SK-N-SH treated with all-trans-retinoic acid at 6 μM for 48 hours (cell line): ENCODE measurements at regions not wholly inside any gene's neighbourhood (a gene's known extent, or its start where the extent isn't known, plus 50 kb on each side); places are given as distances from the start of the nearest gene placed in this dataset.
A peak's percentile ranks its signal among the peaks of the same experiment; 100 is the strongest.

Source experiments
- ATAC-seq: fragments of 200-7000 bp; cut with Tn5 transposase; 3 replicates; pipeline ENCODE4 v1.9.1; 2020; ENCODE audit warnings: mild to moderate bottlenecking, moderate library complexity
- ARNTL ChIP-seq: fragments of 450-650 bp; formaldehyde crosslinking; IDR thresholded peaks from 2 replicates; pipeline ENCODE4 v1.5.0; 2020; ENCODE audit warnings: low read depth, mild to moderate bottlenecking, moderate library complexity, borderline replicate concordance
- BACH2 ChIP-seq: fragments of 250-450 bp; sonication (Bioruptor Pico); IDR thresholded peaks from 2 replicates; pipeline ENCODE4 v1.9.0; 2021; ENCODE audit warnings: mild to moderate bottlenecking, borderline replicate concordance
- CSDC2 ChIP-seq: fragments of 250-450 bp; sonication (Bioruptor Pico); IDR thresholded peaks from 2 replicates; pipeline ENCODE4 v1.5.0; 2020; ENCODE audit warnings: mild to moderate bottlenecking, moderate library complexity
- ESRRG ChIP-seq: fragments of 250-450 bp; sonication (Bioruptor Pico); IDR thresholded peaks from 2 replicates; pipeline ENCODE4 v1.6.1; 2021; ENCODE audit warnings: mild to moderate bottlenecking
- GLIS3 ChIP-seq: fragments of 250-450 bp; sonication (Bioruptor Pico); IDR thresholded peaks from 2 replicates; pipeline ENCODE4 v1.5.0; 2020; ENCODE audit warnings: mild to moderate bottlenecking, moderate library complexity
- ISL1 ChIP-seq: fragments of 250-450 bp; sonication (Bioruptor Pico); IDR thresholded peaks from 2 replicates; pipeline ENCODE4 v2.1.2; 2022; ENCODE audit warnings: mild to moderate bottlenecking, moderate library complexity
- OSR1 ChIP-seq: fragments of 250-450 bp; sonication (Bioruptor Pico); IDR thresholded peaks from 2 replicates; pipeline ENCODE4 v1.8.0; 2022; ENCODE audit warnings: moderate library complexity, mild to moderate bottlenecking, inconsistent platforms
- PATZ1 ChIP-seq: fragments of 250-450 bp; sonication (Bioruptor Pico); IDR thresholded peaks from 2 replicates; pipeline ENCODE4 v1.8.0; 2020; ENCODE audit warnings: mild to moderate bottlenecking, moderate library complexity, borderline replicate concordance
- PPARA ChIP-seq: fragments of 250-450 bp; sonication (Bioruptor Pico); IDR thresholded peaks from 2 replicates; pipeline ENCODE4 v1.5.0; 2020; ENCODE audit warnings: mild to moderate bottlenecking, borderline replicate concordance
- RARB ChIP-seq: fragments of 250-450 bp; sonication (Bioruptor Pico); IDR thresholded peaks from 2 replicates; pipeline ENCODE4 v1.8.0; 2021; ENCODE audit warnings: mild to moderate bottlenecking, moderate library complexity
- SNAI2 ChIP-seq: fragments of 250-450 bp; sonication (Bioruptor Pico); IDR thresholded peaks from 2 replicates; pipeline ENCODE4 v1.5.0; 2020; ENCODE audit warnings: mild to moderate bottlenecking, moderate library complexity
- TCF4 ChIP-seq: fragments of 250-450 bp; sonication (Bioruptor Pico); IDR thresholded peaks from 2 replicates; pipeline ENCODE4 v1.8.0; 2021; ENCODE audit warnings: mild to moderate bottlenecking, moderate library complexity, borderline replicate concordance
- TOX ChIP-seq: fragments of 250-450 bp; sonication (Bioruptor Pico); IDR thresholded peaks from 2 replicates; pipeline ENCODE4 v1.8.0; 2021; ENCODE audit warnings: mild to moderate bottlenecking, moderate library complexity, borderline replicate concordance
- ZC3H10 ChIP-seq: fragments of 250-450 bp; sonication (Bioruptor Pico); IDR thresholded peaks from 2 replicates; pipeline ENCODE4 v1.5.1; 2021; ENCODE audit warnings: mild to moderate bottlenecking, moderate library complexity
- ZFP3 ChIP-seq: fragments of 250-450 bp; sonication (Bioruptor Pico); IDR thresholded peaks from 2 replicates; pipeline ENCODE4 v1.5.0; 2020; ENCODE audit warnings: mild to moderate bottlenecking, moderate library complexity
- ZFP30 ChIP-seq: fragments of 450-650 bp; formaldehyde crosslinking; IDR thresholded peaks from 2 replicates; pipeline ENCODE4 v1.5.0; 2022; ENCODE audit warnings: mild to moderate bottlenecking, moderate library complexity
- ZNF565 ChIP-seq: fragments of 450-650 bp; formaldehyde crosslinking; conservative IDR thresholded peaks from 2 replicates; pipeline ENCODE4 v1.5.0; 2020; ENCODE audit warnings: low read depth, mild to moderate bottlenecking, moderate library complexity
- ZNF70 ChIP-seq: fragments of 450-650 bp; formaldehyde crosslinking; IDR thresholded peaks from 2 replicates; pipeline ENCODE4 v1.5.0; 2020; ENCODE audit warnings: mild to moderate bottlenecking, moderate library complexity
- ZNF8 ChIP-seq: fragments of 450-650 bp; formaldehyde crosslinking; IDR thresholded peaks from 2 replicates; pipeline ENCODE4 v1.5.0; 2020; ENCODE audit warnings: mild to moderate bottlenecking, moderate library complexity
- TF ChIP-seq, protein P1 (sequence below): fragments of 250-450 bp; sonication (Bioruptor Pico); IDR thresholded peaks from 2 replicates; pipeline ENCODE4 v1.5.0; 2020; ENCODE audit warnings: mild to moderate bottlenecking, moderate library complexity
- TF ChIP-seq, protein P2 (sequence below): fragments of 250-450 bp; sonication (Bioruptor Pico); IDR thresholded peaks from 2 replicates; pipeline ENCODE4 v1.5.1; 2020; ENCODE audit warnings: low read depth, mild to moderate bottlenecking, moderate library complexity
- TF ChIP-seq, protein P3 (sequence below): fragments of 250-450 bp; sonication (Bioruptor Pico); IDR thresholded peaks from 2 replicates; pipeline ENCODE4 v1.5.1; 2021; ENCODE audit warnings: mild to moderate bottlenecking, moderate library complexity
- TF ChIP-seq, protein P4 (sequence below): fragments of 250-450 bp; sonication (Bioruptor Pico); IDR thresholded peaks from 2 replicates; pipeline ENCODE4 v1.8.0; 2021; ENCODE audit warnings: low read depth, mild to moderate bottlenecking, moderate library complexity, borderline replicate concordance

DNA sequence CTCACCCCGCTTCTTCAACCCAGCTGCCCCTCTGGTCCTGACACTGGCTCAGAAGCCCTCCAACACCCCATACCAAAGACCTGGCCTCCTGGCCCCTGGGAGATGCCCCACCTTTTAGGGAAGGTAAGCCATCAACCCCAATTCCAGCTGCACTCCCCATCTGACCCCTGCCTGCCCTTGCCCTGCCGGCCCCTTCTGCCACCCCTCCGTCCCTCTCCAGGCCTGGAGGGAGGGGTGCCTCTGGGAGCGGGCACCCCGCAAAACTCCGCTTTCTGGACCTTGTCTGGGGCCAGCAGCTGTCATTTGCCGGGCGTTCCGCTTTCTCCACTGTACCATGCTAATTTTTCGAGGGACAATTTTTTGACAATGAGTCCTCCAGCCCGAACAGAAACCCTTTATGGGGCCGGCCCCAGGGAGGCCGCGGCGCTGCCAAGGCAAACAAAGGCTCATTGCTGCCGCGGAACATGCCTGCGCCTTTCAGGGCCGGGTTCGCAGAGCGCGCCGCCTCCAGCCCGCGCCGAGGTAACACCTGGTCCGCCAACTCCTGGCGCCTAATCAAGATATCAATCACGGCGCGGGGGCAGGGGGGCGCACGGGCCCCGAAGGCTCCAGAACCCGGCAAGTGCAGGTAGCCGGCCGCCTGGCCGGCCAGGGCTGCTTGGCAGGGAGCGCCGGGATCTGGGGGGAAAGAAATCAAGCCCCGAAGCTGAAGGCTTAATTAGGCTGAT, 96.0 kb downstream of the INHBB start:
- ATAC-seq: no peak
- TF ChIP-seq ZNF70 (no peak), ZNF8 (CRISPR knock-in tag) (no peak), GLIS3 (no peak), PATZ1 (CRISPR knock-in tag) (no peak), CSDC2 (no peak)
- TF ChIP-seq, protein P1, sequence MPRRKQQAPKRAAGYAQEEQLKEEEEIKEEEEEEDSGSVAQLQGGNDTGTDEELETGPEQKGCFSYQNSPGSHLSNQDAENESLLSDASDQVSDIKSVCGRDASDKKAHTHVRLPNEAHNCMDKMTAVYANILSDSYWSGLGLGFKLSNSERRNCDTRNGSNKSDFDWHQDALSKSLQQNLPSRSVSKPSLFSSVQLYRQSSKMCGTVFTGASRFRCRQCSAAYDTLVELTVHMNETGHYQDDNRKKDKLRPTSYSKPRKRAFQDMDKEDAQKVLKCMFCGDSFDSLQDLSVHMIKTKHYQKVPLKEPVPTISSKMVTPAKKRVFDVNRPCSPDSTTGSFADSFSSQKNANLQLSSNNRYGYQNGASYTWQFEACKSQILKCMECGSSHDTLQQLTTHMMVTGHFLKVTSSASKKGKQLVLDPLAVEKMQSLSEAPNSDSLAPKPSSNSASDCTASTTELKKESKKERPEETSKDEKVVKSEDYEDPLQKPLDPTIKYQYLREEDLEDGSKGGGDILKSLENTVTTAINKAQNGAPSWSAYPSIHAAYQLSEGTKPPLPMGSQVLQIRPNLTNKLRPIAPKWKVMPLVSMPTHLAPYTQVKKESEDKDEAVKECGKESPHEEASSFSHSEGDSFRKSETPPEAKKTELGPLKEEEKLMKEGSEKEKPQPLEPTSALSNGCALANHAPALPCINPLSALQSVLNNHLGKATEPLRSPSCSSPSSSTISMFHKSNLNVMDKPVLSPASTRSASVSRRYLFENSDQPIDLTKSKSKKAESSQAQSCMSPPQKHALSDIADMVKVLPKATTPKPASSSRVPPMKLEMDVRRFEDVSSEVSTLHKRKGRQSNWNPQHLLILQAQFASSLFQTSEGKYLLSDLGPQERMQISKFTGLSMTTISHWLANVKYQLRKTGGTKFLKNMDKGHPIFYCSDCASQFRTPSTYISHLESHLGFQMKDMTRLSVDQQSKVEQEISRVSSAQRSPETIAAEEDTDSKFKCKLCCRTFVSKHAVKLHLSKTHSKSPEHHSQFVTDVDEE (CRISPR knock-in tag): 0 out of 2 replicates have a peak, but pooled peaks have one; percentile 25

DNA sequence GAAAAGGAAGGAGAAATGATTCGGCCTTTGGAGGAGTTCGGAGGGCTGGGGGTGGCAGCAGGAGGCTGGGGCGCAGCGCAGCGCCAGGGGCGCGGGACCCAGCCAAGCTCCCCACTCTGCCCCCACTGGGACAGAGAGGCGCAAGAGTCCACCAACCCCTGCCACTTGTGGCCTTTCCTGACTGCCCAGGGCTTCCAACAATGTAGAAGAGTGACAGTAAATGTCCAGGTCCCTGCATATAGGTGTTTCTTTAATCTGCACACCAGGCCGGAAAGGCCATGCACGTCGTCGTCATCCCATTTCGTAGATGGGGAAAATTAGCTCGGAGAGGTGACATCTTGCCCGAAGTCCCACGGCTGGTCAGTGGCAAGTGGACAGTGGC, 96.6 kb downstream of the INHBB start:
- TF ChIP-seq ZNF8 (CRISPR knock-in tag) (no peak), RARB (CRISPR knock-in tag) (no peak), ZNF70 (no peak), ZNF565 (no peak), TCF4 (CRISPR knock-in tag) (no peak), ZFP3 (CRISPR knock-in tag) (no peak), ZFP30 (CRISPR knock-in tag) (no peak), SNAI2 (CRISPR knock-in tag) (no peak), TOX (no peak), GLIS3 (no peak), ISL1 (CRISPR knock-in tag) (no peak), ARNTL (no peak), PPARA (CRISPR knock-in tag) (no peak), BACH2 (no peak), OSR1 (CRISPR knock-in tag) (no peak), ZC3H10 (CRISPR knock-in tag) (no peak)
- TF ChIP-seq, protein P2, sequence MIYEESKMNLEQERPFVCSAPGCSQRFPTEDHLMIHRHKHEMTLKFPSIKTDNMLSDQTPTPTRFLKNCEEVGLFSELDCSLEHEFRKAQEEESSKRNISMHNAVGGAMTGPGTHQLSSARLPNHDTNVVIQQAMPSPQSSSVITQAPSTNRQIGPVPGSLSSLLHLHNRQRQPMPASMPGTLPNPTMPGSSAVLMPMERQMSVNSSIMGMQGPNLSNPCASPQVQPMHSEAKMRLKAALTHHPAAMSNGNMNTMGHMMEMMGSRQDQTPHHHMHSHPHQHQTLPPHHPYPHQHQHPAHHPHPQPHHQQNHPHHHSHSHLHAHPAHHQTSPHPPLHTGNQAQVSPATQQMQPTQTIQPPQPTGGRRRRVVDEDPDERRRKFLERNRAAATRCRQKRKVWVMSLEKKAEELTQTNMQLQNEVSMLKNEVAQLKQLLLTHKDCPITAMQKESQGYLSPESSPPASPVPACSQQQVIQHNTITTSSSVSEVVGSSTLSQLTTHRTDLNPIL (CRISPR knock-in tag): no peak
- TF ChIP-seq, protein P3, sequence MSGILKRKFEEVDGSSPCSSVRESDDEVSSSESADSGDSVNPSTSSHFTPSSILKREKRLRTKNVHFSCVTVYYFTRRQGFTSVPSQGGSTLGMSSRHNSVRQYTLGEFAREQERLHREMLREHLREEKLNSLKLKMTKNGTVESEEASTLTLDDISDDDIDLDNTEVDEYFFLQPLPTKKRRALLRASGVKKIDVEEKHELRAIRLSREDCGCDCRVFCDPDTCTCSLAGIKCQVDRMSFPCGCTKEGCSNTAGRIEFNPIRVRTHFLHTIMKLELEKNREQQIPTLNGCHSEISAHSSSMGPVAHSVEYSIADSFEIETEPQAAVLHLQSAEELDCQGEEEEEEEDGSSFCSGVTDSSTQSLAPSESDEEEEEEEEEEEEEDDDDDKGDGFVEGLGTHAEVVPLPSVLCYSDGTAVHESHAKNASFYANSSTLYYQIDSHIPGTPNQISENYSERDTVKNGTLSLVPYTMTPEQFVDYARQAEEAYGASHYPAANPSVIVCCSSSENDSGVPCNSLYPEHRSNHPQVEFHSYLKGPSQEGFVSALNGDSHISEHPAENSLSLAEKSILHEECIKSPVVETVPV (CRISPR knock-in tag): no peak
- TF ChIP-seq, protein P4, sequence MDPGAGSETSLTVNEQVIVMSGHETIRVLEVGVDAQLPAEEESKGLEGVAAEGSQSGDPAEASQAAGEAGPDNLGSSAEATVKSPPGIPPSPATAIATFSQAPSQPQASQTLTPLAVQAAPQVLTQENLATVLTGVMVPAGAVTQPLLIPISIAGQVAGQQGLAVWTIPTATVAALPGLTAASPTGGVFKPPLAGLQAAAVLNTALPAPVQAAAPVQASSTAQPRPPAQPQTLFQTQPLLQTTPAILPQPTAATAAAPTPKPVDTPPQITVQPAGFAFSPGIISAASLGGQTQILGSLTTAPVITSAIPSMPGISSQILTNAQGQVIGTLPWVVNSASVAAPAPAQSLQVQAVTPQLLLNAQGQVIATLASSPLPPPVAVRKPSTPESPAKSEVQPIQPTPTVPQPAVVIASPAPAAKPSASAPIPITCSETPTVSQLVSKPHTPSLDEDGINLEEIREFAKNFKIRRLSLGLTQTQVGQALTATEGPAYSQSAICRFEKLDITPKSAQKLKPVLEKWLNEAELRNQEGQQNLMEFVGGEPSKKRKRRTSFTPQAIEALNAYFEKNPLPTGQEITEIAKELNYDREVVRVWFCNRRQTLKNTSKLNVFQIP: no peak
- no peak for ATAC-seq

DNA sequence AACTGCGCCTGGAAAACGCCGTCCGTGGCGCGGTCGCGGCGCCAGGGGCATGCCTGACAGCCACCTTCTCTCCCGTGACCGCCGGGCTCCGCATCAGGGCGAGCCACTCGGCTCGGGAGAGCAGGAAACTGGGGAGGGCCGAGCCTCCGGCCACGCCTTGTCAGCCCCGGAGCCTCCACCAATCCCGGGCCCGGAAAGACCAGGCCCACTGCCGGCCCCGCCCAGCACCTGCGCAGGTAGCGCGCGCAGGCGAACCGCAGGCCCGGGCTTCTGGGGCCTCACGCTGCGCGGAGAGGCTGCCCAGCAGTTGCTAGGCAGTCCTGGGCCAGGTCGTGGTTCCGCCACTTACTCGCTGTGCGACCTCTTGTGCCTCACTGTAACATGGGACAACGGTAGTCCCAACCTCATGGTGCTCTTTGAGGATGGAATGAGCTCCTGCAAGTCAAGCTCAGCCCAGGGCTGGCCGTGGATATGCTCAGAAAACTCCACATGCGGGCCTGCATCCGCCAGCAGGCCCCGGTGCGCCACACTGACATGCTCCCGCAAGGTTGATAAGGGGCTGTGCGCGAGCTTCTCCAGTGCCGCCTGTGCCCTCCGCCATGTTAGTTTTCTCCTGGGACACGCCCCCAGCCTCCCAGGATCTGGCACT, 97.1 kb downstream of the INHBB start:
- no peak for TF ChIP-seq ZC3H10 (CRISPR knock-in tag)
- TF ChIP-seq BACH2: no peak
- TF ChIP-seq, protein P4: no peak
- TF ChIP-seq, protein P3 (CRISPR knock-in tag): no peak
- TF ChIP-seq ESRRG (CRISPR knock-in tag): no peak
- TF ChIP-seq ZFP30 (CRISPR knock-in tag): no peak
- no peak for TF ChIP-seq RARB (CRISPR knock-in tag)
- TF ChIP-seq, all 23 proteins: peak for 0
- ATAC-seq: no peak
